Activated CD4-positive, alpha-beta memory T cell treated with anti-CD3 and anti-CD28 coated beads for 36 hours (primary cell): ENCODE measurements at regions not wholly inside any gene's neighbourhood (a gene's known extent, or its start where the extent isn't known, plus 50 kb on each side); places are given as distances from the start of the nearest gene placed in this dataset.
A peak's percentile ranks its signal among the peaks of the same experiment; 100 is the strongest.
"Not testable (repeated sequence)": the region's sequence is repeated elsewhere in the genome, so short reads cannot be mapped to it uniquely, and the experiment has no call there.

Experiments used
- CTCF ChIA-PET: fragments of 350-600 bp; sonication (Branson Sonifier 250); formaldehyde crosslinking; loops from one replicate; lab custom pipeline; 2021; ENCODE audit warnings: antibody characterized with exemption, inconsistent platforms; lab: Charles Lee
- POLR2A ChIA-PET: fragments of 350-600 bp; sonication (Branson Sonifier 250); formaldehyde crosslinking; loops from one replicate; lab custom pipeline; 2021; ENCODE audit warnings: antibody characterized with exemption; lab: Charles Lee
- DNase-seq: peaks from one replicate; pipeline ENCODE4 v3.0.0-alpha.2; 2020
- H3K27ac Mint-ChIP-seq: one replicate; pipeline ENCODE4 v1.8.0; 2021; ENCODE audit warnings: mixed read lengths
- H3K27me3 Mint-ChIP-seq: one replicate; pipeline ENCODE4 v1.8.0; 2021; ENCODE audit warnings: mixed read lengths
- H3K36me3 Mint-ChIP-seq: one replicate; pipeline ENCODE4 v1.8.0; 2021; ENCODE audit warnings: mixed read lengths
- H3K4me1 Mint-ChIP-seq: one replicate; pipeline ENCODE4 v1.8.0; 2021; ENCODE audit warnings: low read depth, mixed read lengths
- H3K4me3 Mint-ChIP-seq: one replicate; pipeline ENCODE4 v1.8.0; 2021; ENCODE audit warnings: mild to moderate bottlenecking, mixed read lengths
- H3K9me3 Mint-ChIP-seq: one replicate; pipeline ENCODE4 v1.8.0; 2021; ENCODE audit warnings: mixed read lengths
- intact Hi-C: fragments of 100-400 bp; cut with micrococcal nuclease; formaldehyde crosslinking; loops from one replicate; pipeline ENCODE4 v1.15.1; 2023

- POLR2A ChIA-PET, H3K27ac Mint-ChIP-seq, H3K4me1 Mint-ChIP-seq, H3K36me3 Mint-ChIP-seq, intact Hi-C loops, H3K4me3 Mint-ChIP-seq, H3K27me3 Mint-ChIP-seq, H3K9me3 Mint-ChIP-seq, CTCF ChIA-PET, DNase-seq: not testable (repeated sequence)
Measured at GRCh38 chr22:11795979-11796378, 3732.0 kb upstream of the OR11H1 start.

GRCh38 chr22:11815481-11815880 is 3712.5 kb upstream of the OR11H1 start:
- intact Hi-C loops, H3K27me3 Mint-ChIP-seq, H3K36me3 Mint-ChIP-seq, H3K9me3 Mint-ChIP-seq, CTCF ChIA-PET, H3K4me1 Mint-ChIP-seq, H3K4me3 Mint-ChIP-seq, H3K27ac Mint-ChIP-seq, POLR2A ChIA-PET: not testable (repeated sequence)
- peak; percentile 11 for DNase-seq

- H3K4me1 Mint-ChIP-seq, H3K4me3 Mint-ChIP-seq, CTCF ChIA-PET, POLR2A ChIA-PET, H3K27ac Mint-ChIP-seq, intact Hi-C loops, H3K36me3 Mint-ChIP-seq, H3K9me3 Mint-ChIP-seq, H3K27me3 Mint-ChIP-seq, DNase-seq: not testable (repeated sequence)
Measured at GRCh38 chr22:11818845-11819244, 3709.1 kb upstream of the OR11H1 start.

DNA sequence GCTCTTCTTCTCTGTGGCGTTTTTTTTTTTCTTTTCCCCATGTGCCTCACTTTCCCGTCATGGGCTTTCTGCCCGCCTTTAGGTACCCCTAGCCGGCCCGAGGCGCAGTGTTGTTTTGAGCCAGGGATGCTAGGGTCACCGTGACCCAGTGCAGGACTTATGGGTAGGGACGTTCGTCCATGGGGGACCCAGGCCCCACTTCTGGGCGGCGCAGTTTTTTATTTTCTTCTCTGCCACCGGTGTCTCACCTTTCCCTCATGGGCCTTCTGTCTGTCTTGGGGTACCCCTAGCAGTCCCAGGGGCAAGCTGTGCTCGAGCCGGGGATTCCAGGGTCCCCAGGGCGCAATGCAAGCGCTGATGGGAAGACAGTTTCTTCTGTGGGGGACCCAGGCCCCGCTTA is 3705.7 kb upstream of the OR11H1 start:
- not testable (repeated sequence) for H3K27ac Mint-ChIP-seq

DNA sequence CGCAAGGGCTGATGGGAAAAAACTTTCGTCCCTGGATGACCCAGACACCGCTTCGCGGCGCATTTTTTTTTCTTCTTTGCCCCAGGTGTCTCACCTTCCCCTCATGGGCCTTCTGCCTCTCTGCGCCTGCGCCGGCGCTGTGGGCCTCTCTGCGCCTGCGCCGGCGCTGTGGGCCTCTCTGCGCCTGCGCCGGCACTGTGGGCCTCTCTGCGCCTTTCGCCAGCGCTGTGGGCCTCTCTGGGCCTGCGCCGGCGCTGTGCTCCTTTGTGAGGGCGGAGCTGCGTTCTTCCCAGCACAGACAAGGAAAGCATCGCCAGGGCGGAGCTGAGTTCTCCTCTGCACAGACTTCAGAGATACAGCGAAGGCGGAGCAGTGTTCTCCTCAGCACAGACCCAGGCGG is 3703.0 kb upstream of the OR11H1 start:
- H3K4me3 Mint-ChIP-seq, intact Hi-C loops, H3K4me1 Mint-ChIP-seq, DNase-seq, H3K27me3 Mint-ChIP-seq, H3K27ac Mint-ChIP-seq, POLR2A ChIA-PET, CTCF ChIA-PET, H3K36me3 Mint-ChIP-seq, H3K9me3 Mint-ChIP-seq: not testable (repeated sequence)

More for the DNA sequence above, 3705.7 kb upstream of the OR11H1 start:
- intact Hi-C loops, CTCF ChIA-PET, POLR2A ChIA-PET, H3K36me3 Mint-ChIP-seq, H3K4me3 Mint-ChIP-seq, DNase-seq, H3K4me1 Mint-ChIP-seq, H3K9me3 Mint-ChIP-seq, H3K27me3 Mint-ChIP-seq: not testable (repeated sequence)

- CTCF ChIA-PET, H3K4me1 Mint-ChIP-seq, H3K27me3 Mint-ChIP-seq, intact Hi-C loops, H3K4me3 Mint-ChIP-seq, POLR2A ChIA-PET, DNase-seq, H3K9me3 Mint-ChIP-seq, H3K27ac Mint-ChIP-seq, H3K36me3 Mint-ChIP-seq: not testable (repeated sequence)
Measured at GRCh38 chr22:11826000-11826399, 3702.0 kb upstream of the OR11H1 start.

- CTCF ChIA-PET, DNase-seq, H3K27ac Mint-ChIP-seq, H3K36me3 Mint-ChIP-seq, H3K27me3 Mint-ChIP-seq, intact Hi-C loops, H3K4me1 Mint-ChIP-seq, POLR2A ChIA-PET, H3K9me3 Mint-ChIP-seq, H3K4me3 Mint-ChIP-seq: not testable (repeated sequence)
Measured at GRCh38 chr22:11829426-11829825, 3698.6 kb upstream of the OR11H1 start.
